ENCODE measurements at regions not wholly inside any gene's neighbourhood (a gene's known extent, or its start where the extent isn't known, plus 50 kb on each side); places are given as distances from the start of the nearest gene placed in this dataset.

DNA sequence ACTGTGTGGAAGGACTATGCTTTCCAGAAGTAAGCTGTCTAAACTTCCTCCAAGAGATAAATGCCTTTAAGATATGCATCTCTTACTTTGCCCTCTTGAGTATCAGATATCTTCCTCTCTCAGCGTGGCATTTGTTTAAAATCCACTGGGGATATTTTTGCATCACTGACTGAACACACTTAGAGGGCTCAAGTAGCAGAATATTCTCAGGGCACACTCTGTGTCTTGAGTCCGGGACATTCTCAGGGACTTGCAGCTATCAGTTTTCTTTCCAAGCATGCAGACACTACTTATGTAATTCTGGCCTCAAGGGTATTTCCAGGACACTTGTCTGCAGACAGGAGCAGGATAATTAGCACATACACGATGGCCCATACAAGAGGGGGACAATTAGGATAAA is 84.7 kb downstream of the ERCC5 start:
- TF ChIP-seq, protein P1, sequence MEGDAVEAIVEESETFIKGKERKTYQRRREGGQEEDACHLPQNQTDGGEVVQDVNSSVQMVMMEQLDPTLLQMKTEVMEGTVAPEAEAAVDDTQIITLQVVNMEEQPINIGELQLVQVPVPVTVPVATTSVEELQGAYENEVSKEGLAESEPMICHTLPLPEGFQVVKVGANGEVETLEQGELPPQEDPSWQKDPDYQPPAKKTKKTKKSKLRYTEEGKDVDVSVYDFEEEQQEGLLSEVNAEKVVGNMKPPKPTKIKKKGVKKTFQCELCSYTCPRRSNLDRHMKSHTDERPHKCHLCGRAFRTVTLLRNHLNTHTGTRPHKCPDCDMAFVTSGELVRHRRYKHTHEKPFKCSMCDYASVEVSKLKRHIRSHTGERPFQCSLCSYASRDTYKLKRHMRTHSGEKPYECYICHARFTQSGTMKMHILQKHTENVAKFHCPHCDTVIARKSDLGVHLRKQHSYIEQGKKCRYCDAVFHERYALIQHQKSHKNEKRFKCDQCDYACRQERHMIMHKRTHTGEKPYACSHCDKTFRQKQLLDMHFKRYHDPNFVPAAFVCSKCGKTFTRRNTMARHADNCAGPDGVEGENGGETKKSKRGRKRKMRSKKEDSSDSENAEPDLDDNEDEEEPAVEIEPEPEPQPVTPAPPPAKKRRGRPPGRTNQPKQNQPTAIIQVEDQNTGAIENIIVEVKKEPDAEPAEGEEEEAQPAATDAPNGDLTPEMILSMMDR (conservative IDR thresholded peaks at IDR 0.05; ENCODE audit: low read depth, low read length): no peak
- no peak overlapping the region for H3K4me3 ChIP-seq (ENCODE audit: low read depth, low read length)
- DNase-seq (ENCODE audit: low read depth): no peak

GRCh38 chr13:102928941-102929675 is 83.3 kb downstream of the ERCC5 start:
- no peak overlapping the region for H3K4me3 ChIP-seq (ENCODE audit: low read depth, low read length)
- DNase-seq (ENCODE audit: low read depth): no peak
- TF ChIP-seq, protein P1 (conservative IDR thresholded peaks at IDR 0.05; ENCODE audit: low read depth, low read length): no peak
